BLaER1 (cell line): ENCODE measurements at regions not wholly inside any gene's neighbourhood (a gene's known extent, or its start where the extent isn't known, plus 50 kb on each side); places are given as distances from the start of the nearest gene placed in this dataset.
"Not testable (repeated sequence)": the region's sequence is repeated elsewhere in the genome, so short reads cannot be mapped to it uniquely, and the experiment has no call there.

Experiments used
- H3K27ac ChIP-seq: shearing (Covaris generic); formaldehyde crosslinking; 2 replicates; pipeline ENCODE4 v1.8.1; 2022
- H3K27me3 ChIP-seq: shearing (Covaris generic); formaldehyde crosslinking; 2 replicates; pipeline ENCODE4 v1.8.1; 2022
- H3K36me3 ChIP-seq: shearing (Covaris generic); formaldehyde crosslinking; 2 replicates; pipeline ENCODE4 v1.8.1; 2022
- H3K4me1 ChIP-seq: shearing (Covaris generic); formaldehyde crosslinking; 2 replicates; pipeline ENCODE4 v1.8.1; 2022
- H3K4me2 ChIP-seq: shearing (Covaris generic); formaldehyde crosslinking; 2 replicates; pipeline ENCODE4 v1.8.1; 2022
- H3K4me3 ChIP-seq: shearing (Covaris generic); formaldehyde crosslinking; 2 replicates; pipeline ENCODE4 v1.8.1; 2022
- H3K9ac ChIP-seq: shearing (Covaris generic); formaldehyde crosslinking; 2 replicates; pipeline ENCODE4 v1.8.1; 2022
- H3K9me3 ChIP-seq: shearing (Covaris generic); formaldehyde crosslinking; 2 replicates; pipeline ENCODE4 v1.8.1; 2022
- H4K20me1 ChIP-seq: shearing (Covaris generic); formaldehyde crosslinking; 2 replicates; pipeline ENCODE4 v1.8.1; 2022
- Cebpa-rat ChIP-seq: shearing (Covaris generic); IDR thresholded peaks from 2 replicates; pipeline ENCODE4 v1.8.1; 2022

GRCh38 chr9:28105001-28105400, 531.7 kb upstream of the C9orf72 start:
- Histone ChIP-seq H4K20me1 (no peaks in the 10 kb centered on the region), H3K9ac (no peak overlapping the region), H3K4me2 (no peak overlapping the region), H3K27ac (no peak overlapping the region), H3K27me3 (no peaks in the 10 kb centered on the region), H3K4me1 (no peaks in the 10 kb centered on the region), H3K36me3 (no peaks in the 10 kb centered on the region), H3K9me3 (no peaks in the 10 kb centered on the region), H3K4me3 (no peak overlapping the region)
- no peak for TF ChIP-seq Cebpa-rat

- Histone ChIP-seq H4K20me1 (no peaks in the 10 kb centered on the region), H3K9me3 (no peaks in the 10 kb centered on the region), H3K4me1 (no peaks in the 10 kb centered on the region), H3K27ac (no peak overlapping the region), H3K4me3 (no peak overlapping the region), H3K36me3 (no peaks in the 10 kb centered on the region), H3K9ac (no peak overlapping the region), H3K4me2 (no peak overlapping the region), H3K27me3 (no peaks in the 10 kb centered on the region)
- TF ChIP-seq Cebpa-rat = no peak
These were observed 546.9 kb upstream of the C9orf72 start for GRCh38 chr9:28120184-28120583.

- H3K9ac ChIP-seq = no peak overlapping the region
- no peak overlapping the region for H3K4me2 ChIP-seq
These were observed 547.3 kb upstream of the C9orf72 start for GRCh38 chr9:28120626-28121025.

GRCh38 chr9:28121366-28121765, 548.1 kb upstream of the C9orf72 start:
- H3K4me1 ChIP-seq = no peaks in the 10 kb centered on the region
- H3K27me3 ChIP-seq = no peaks in the 10 kb centered on the region
- no peak overlapping the region for H3K9ac ChIP-seq
- no peak overlapping the region for H3K4me3 ChIP-seq
- no peaks in the 10 kb centered on the region for H3K36me3 ChIP-seq
- TF ChIP-seq Cebpa-rat = no peak
- H4K20me1 ChIP-seq = no peaks in the 10 kb centered on the region
- H3K4me2 ChIP-seq = no peak overlapping the region
- no peaks in the 10 kb centered on the region for H3K9me3 ChIP-seq
- H3K27ac ChIP-seq = no peak overlapping the region

More at GRCh38 chr9:28120626-28121025, 547.3 kb upstream of the C9orf72 start:
- no peaks in the 10 kb centered on the region for H4K20me1 ChIP-seq
- no peak overlapping the region for H3K27ac ChIP-seq
- no peak overlapping the region for H3K4me3 ChIP-seq
- no peaks in the 10 kb centered on the region for H3K9me3 ChIP-seq
- H3K36me3 ChIP-seq = no peaks in the 10 kb centered on the region
- TF ChIP-seq Cebpa-rat = no peak; the same call in 1 of the 2 replicates
- no peaks in the 10 kb centered on the region for H3K27me3 ChIP-seq
- H3K4me1 ChIP-seq = no peaks in the 10 kb centered on the region

- Histone ChIP-seq H3K9me3 (no peaks in the 10 kb centered on the region), H3K27ac (no peak overlapping the region), H3K4me3 (no peak overlapping the region), H3K4me1 (no peaks in the 10 kb centered on the region), H4K20me1 (no peaks in the 10 kb centered on the region), H3K4me2 (no peak overlapping the region), H3K9ac (no peak overlapping the region), H3K27me3 (no peaks in the 10 kb centered on the region), H3K36me3 (no peaks in the 10 kb centered on the region)
- no peak for TF ChIP-seq Cebpa-rat
These were observed 551.6 kb upstream of the C9orf72 start for GRCh38 chr9:28124917-28125316.

GRCh38 chr9:28127101-28127500, 553.8 kb upstream of the C9orf72 start:
- Histone ChIP-seq H3K27me3 (no peaks in the 10 kb centered on the region), H3K9me3 (no peaks in the 10 kb centered on the region), H3K36me3 (no peaks in the 10 kb centered on the region), H4K20me1 (no peaks in the 10 kb centered on the region), H3K4me3 (no peak overlapping the region), H3K4me1 (no peaks in the 10 kb centered on the region), H3K9ac (no peak overlapping the region), H3K4me2 (no peak overlapping the region), H3K27ac (no peak overlapping the region)
- TF ChIP-seq Cebpa-rat = no peak

GRCh38 chr9:28134446-28134976, 561.2 kb upstream of the C9orf72 start:
- TF ChIP-seq Cebpa-rat = no peak
- H3K4me1 ChIP-seq = no peaks in the 10 kb centered on the region
- no peaks in the 10 kb centered on the region for H3K27me3 ChIP-seq
- H3K4me2 ChIP-seq = no peak overlapping the region
- H3K4me3 ChIP-seq = no peak overlapping the region
- no peaks in the 10 kb centered on the region for H3K9me3 ChIP-seq
- H3K36me3 ChIP-seq = no peaks in the 10 kb centered on the region
- no peaks in the 10 kb centered on the region for H4K20me1 ChIP-seq
- H3K27ac ChIP-seq = no peak overlapping the region
- H3K9ac ChIP-seq = no peak overlapping the region

GRCh38 chr9:28135549-28135948, 562.3 kb upstream of the C9orf72 start:
- Histone ChIP-seq H3K4me3 (no peak overlapping the region), H3K27me3 (no peaks in the 10 kb centered on the region), H3K9me3 (no peaks in the 10 kb centered on the region), H3K36me3 (no peaks in the 10 kb centered on the region), H4K20me1 (no peaks in the 10 kb centered on the region), H3K4me2 (no peak overlapping the region), H3K27ac (no peak overlapping the region), H3K9ac (no peak overlapping the region), H3K4me1 (no peaks in the 10 kb centered on the region)
- no peak for TF ChIP-seq Cebpa-rat

- Histone ChIP-seq H3K36me3 (no peaks in the 10 kb centered on the region), H3K9ac (no peak overlapping the region), H4K20me1 (no peaks in the 10 kb centered on the region), H3K4me3 (no peak overlapping the region), H3K27ac (no peak overlapping the region), H3K9me3 (no peaks in the 10 kb centered on the region), H3K4me1 (no peaks in the 10 kb centered on the region), H3K4me2 (no peak overlapping the region), H3K27me3 (no peaks in the 10 kb centered on the region)
- no peak for TF ChIP-seq Cebpa-rat
These were observed 562.8 kb upstream of the C9orf72 start for GRCh38 chr9:28136113-28136512.

- H4K20me1 ChIP-seq, H3K4me2 ChIP-seq, H3K36me3 ChIP-seq: not testable (repeated sequence)
These were observed 574.1 kb upstream of the C9orf72 start for GRCh38 chr9:28147430-28147829.

GRCh38 chr9:28147923-28148597, 574.8 kb upstream of the C9orf72 start:
- H4K20me1 ChIP-seq, H3K36me3 ChIP-seq, H3K4me1 ChIP-seq, H3K4me3 ChIP-seq, H3K9ac ChIP-seq, H3K27me3 ChIP-seq, H3K4me2 ChIP-seq, H3K27ac ChIP-seq: not testable (repeated sequence)
- peaks cover 20% of the 10 kb centered on the region for H3K9me3 ChIP-seq

More at GRCh38 chr9:28147430-28147829, 574.1 kb upstream of the C9orf72 start:
- not testable (repeated sequence) for H3K4me1 ChIP-seq, H3K27me3 ChIP-seq, H3K4me3 ChIP-seq, H3K9ac ChIP-seq, H3K27ac ChIP-seq
- peaks cover 20% of the 10 kb centered on the region for H3K9me3 ChIP-seq

- H4K20me1 ChIP-seq, H3K4me1 ChIP-seq, H3K36me3 ChIP-seq, H3K4me3 ChIP-seq, H3K9ac ChIP-seq, H3K27me3 ChIP-seq, H3K27ac ChIP-seq, H3K4me2 ChIP-seq: not testable (repeated sequence)
- H3K9me3 ChIP-seq = peaks cover 20% of the 10 kb centered on the region
These were observed 576.2 kb upstream of the C9orf72 start for GRCh38 chr9:28149361-28150050.
